Osteocyte (in vitro differentiated cells): ENCODE measurements at regions not wholly inside any gene's neighbourhood (a gene's known extent, or its start where the extent isn't known, plus 50 kb on each side); places are given as distances from the start of the nearest gene placed in this dataset.
"Not testable (repeated sequence)": the region's sequence is repeated elsewhere in the genome, so short reads cannot be mapped to it uniquely, and the experiment has no call there.

Source experiments
- DNase-seq: peaks from one replicate; pipeline ENCODE4 v3.0.0; 2021; ENCODE audit warnings: mixed read lengths; ENCODE audit not compliant: unreplicated experiment; ENCODE audit errors: extremely low spot score
- H3K27ac Mint-ChIP-seq: one replicate; pipeline ENCODE4 v1.8.0; 2021; ENCODE audit warnings: mild to moderate bottlenecking, mixed read lengths; ENCODE audit not compliant: unreplicated experiment
- H3K27me3 Mint-ChIP-seq: one replicate; pipeline ENCODE4 v1.8.0; 2021; ENCODE audit warnings: mixed read lengths; ENCODE audit not compliant: unreplicated experiment
- H3K36me3 Mint-ChIP-seq: one replicate; pipeline ENCODE4 v1.8.0; 2021; ENCODE audit warnings: mixed read lengths; ENCODE audit not compliant: unreplicated experiment
- H3K4me1 Mint-ChIP-seq: one replicate; pipeline ENCODE4 v1.8.0; 2021; ENCODE audit warnings: mixed read lengths; ENCODE audit not compliant: unreplicated experiment
- H3K4me3 Mint-ChIP-seq: one replicate; pipeline ENCODE4 v1.8.0; 2021; ENCODE audit warnings: mild to moderate bottlenecking, moderate library complexity, mixed read lengths; ENCODE audit not compliant: unreplicated experiment
- H3K9me3 Mint-ChIP-seq: one replicate; pipeline ENCODE4 v1.8.0; 2021; ENCODE audit warnings: mixed read lengths; ENCODE audit not compliant: unreplicated experiment
- CTCF ChIP-seq: fragments of 200-600 bp; sonication (generic); IDR thresholded peaks from 2 replicates; pipeline ENCODE4 v1.5.0; 2021; ENCODE audit warnings: antibody characterized with exemption, mild to moderate bottlenecking, moderate library complexity

GRCh38 chr3:8325306-8325705 lies 176.3 kb upstream of the LMCD1 start:
- no peak for DNase-seq
- Mint-ChIP-seq H3K9me3 (no peaks in the 10 kb centered on the region), H3K4me1 (peaks cover 2% of the 10 kb centered on the region), H3K27ac (no peak overlapping the region), H3K36me3 (no peaks in the 10 kb centered on the region), H3K27me3 (no peaks in the 10 kb centered on the region), H3K4me3 (no peak overlapping the region)
- no peak for TF ChIP-seq CTCF

- H3K9me3 Mint-ChIP-seq, DNase-seq, H3K27ac Mint-ChIP-seq, H3K4me3 Mint-ChIP-seq, H3K4me1 Mint-ChIP-seq, H3K36me3 Mint-ChIP-seq, H3K27me3 Mint-ChIP-seq: not testable (repeated sequence)
Measured at GRCh38 chr3:8325833-8326232, 175.8 kb upstream of the LMCD1 start.

- Mint-ChIP-seq H3K36me3 (no peaks in the 10 kb centered on the region), H3K9me3 (no peaks in the 10 kb centered on the region), H3K4me1 (no peaks in the 10 kb centered on the region), H3K4me3 (no peak overlapping the region), H3K27me3 (no peaks in the 10 kb centered on the region), H3K27ac (no peak overlapping the region)
- TF ChIP-seq CTCF = no peak
- DNase-seq = no peak
Measured at GRCh38 chr3:8327739-8328138, 173.9 kb upstream of the LMCD1 start.

GRCh38 chr3:8328967-8329366 lies 172.7 kb upstream of the LMCD1 start:
- TF ChIP-seq CTCF = no peak
- Mint-ChIP-seq H3K4me1 (no peaks in the 10 kb centered on the region), H3K9me3 (no peaks in the 10 kb centered on the region), H3K4me3 (no peak overlapping the region), H3K27me3 (no peaks in the 10 kb centered on the region), H3K27ac (no peak overlapping the region), H3K36me3 (no peaks in the 10 kb centered on the region)
- no peak for DNase-seq

- Mint-ChIP-seq H3K27ac (no peak overlapping the region), H3K9me3 (no peaks in the 10 kb centered on the region), H3K4me3 (no peak overlapping the region), H3K36me3 (no peaks in the 10 kb centered on the region), H3K4me1 (no peaks in the 10 kb centered on the region), H3K27me3 (no peaks in the 10 kb centered on the region)
- no peak for TF ChIP-seq CTCF
- DNase-seq = no peak
Measured at GRCh38 chr3:8329598-8329997, 172.0 kb upstream of the LMCD1 start.

- H3K36me3 Mint-ChIP-seq = no peaks in the 10 kb centered on the region
- H3K9me3 Mint-ChIP-seq = no peaks in the 10 kb centered on the region
- no peaks in the 10 kb centered on the region for H3K27me3 Mint-ChIP-seq
- peak; percentile 36 for TF ChIP-seq CTCF
- no peaks in the 10 kb centered on the region for H3K4me1 Mint-ChIP-seq
- DNase-seq = no peak
- H3K27ac Mint-ChIP-seq = no peak overlapping the region
- H3K4me3 Mint-ChIP-seq = no peak overlapping the region
Measured at GRCh38 chr3:8336456-8336855, 165.2 kb upstream of the LMCD1 start.
